ENCODE measurements at regions not wholly inside any gene's neighbourhood (a gene's known extent, or its start where the extent isn't known, plus 50 kb on each side); places are given as distances from the start of the nearest gene placed in this dataset.

GRCh38 chr16:59179446-59180082, 445.4 kb upstream of the GOT2 start:
- no peak for DNase-seq

- no peak for DNase-seq
Observed at GRCh38 chr16:59173408-59173831, 439.3 kb upstream of the GOT2 start.

GRCh38 chr16:59170099-59170712, 436.1 kb upstream of the GOT2 start:
- DNase-seq = no peak

GRCh38 chr16:59169168-59169567, 435.1 kb upstream of the GOT2 start:
- no peak for DNase-seq

GRCh38 chr16:59168461-59169114, 434.5 kb upstream of the GOT2 start:
- no peak for DNase-seq

GRCh38 chr16:59164461-59164860, 430.3 kb upstream of the GOT2 start:
- DNase-seq = no peak

GRCh38 chr16:59163371-59164055, 429.4 kb upstream of the GOT2 start:
- DNase-seq = no peak

GRCh38 chr16:59161679-59162078, 427.6 kb upstream of the GOT2 start:
- DNase-seq = no peak

- no peak for DNase-seq
Observed at GRCh38 chr16:59154295-59154694, 420.2 kb upstream of the GOT2 start.

- DNase-seq = no peak
Observed at GRCh38 chr16:59148769-59149155, 414.6 kb upstream of the GOT2 start.

- DNase-seq = no peak
Observed at GRCh38 chr16:59148056-59148768, 414.1 kb upstream of the GOT2 start.

- no peak for DNase-seq
Observed at GRCh38 chr16:59146140-59146539, 412.0 kb upstream of the GOT2 start.

- no peak for DNase-seq
Observed at GRCh38 chr16:59144841-59145240, 410.7 kb upstream of the GOT2 start.

GRCh38 chr16:59144326-59144725, 410.2 kb upstream of the GOT2 start:
- DNase-seq = no peak

GRCh38 chr16:59126486-59126885, 392.4 kb upstream of the GOT2 start:
- no peak for DNase-seq

- no peak for DNase-seq
Observed at GRCh38 chr16:59124056-59124455, 389.9 kb upstream of the GOT2 start.

GRCh38 chr16:59123479-59123878, 389.4 kb upstream of the GOT2 start:
- DNase-seq = no peak

GRCh38 chr16:59122262-59122537, 388.1 kb upstream of the GOT2 start:
- DNase-seq = no peak

- DNase-seq = no peak
Observed at GRCh38 chr16:59121411-59122261, 387.5 kb upstream of the GOT2 start.

- DNase-seq = no peak
Observed at GRCh38 chr16:59116744-59117143, 382.6 kb upstream of the GOT2 start.

- no peak for DNase-seq
Observed at GRCh38 chr16:59114790-59115189, 380.7 kb upstream of the GOT2 start.

- no peak for DNase-seq
Observed at GRCh38 chr16:59113004-59113670, 379.0 kb upstream of the GOT2 start.
